ENCODE measurements at regions not wholly inside any gene's neighbourhood (a gene's known extent, or its start where the extent isn't known, plus 50 kb on each side); places are given as distances from the start of the nearest gene placed in this dataset.

DNA sequence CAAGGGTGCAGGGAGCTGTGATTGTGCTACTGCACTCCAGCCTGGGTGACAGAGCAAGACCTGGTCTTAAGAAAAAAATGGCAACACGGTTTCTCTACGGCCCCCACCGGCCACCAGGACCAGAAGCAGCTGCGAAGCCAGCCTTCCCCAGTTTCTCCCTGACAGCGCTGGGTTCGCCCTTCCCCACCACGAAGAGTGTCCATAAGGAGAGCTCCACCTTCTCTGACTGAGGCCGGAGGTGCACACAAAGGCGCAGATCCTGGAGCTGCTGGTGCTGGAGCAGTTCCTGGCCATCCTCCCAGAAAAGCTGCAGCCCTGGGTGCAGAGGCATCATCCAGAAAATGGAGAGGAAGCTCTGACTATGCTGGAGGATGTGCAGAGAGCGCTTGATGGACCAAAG is 52.2 kb upstream of the ZNF599 start:
- H3K4me3 ChIP-seq: no peak overlapping the region
- in situ Hi-C loops (cut with MboI): no loop called here
- H3K9me3 ChIP-seq (replicated peaks; ENCODE audit: control insufficient read depth, insufficient read depth, low read depth, low read length): no peaks in the 10 kb centered on the region; the same call in 1 of the 2 replicates
- intact Hi-C loops (cut with micrococcal nuclease): no loop called here
- no peaks in the 10 kb centered on the region; a peak in 1 of 5 replicates for H3K4me1 ChIP-seq (replicated peaks in 1 of 2; ENCODE audit: control insufficient read depth in 2 of 2, insufficient read depth in 2 of 2, low read length in 2 of 2)
- H3K27ac ChIP-seq (ENCODE audit: extremely low read depth, low read depth, low read length): no peak overlapping the region
- ChIA-PET CTCF (ENCODE audit: low intra/inter-chr PET ratio) (no interaction called here), POLR2A (interaction anchor here (0.7 to 1.8 kb wide), 5 partner anchors 9 to 1128 kb away, joined by 3 to 5 read pairs (median 4); no protein-coding TSS in a partner anchor)
- H3K36me3 ChIP-seq (ENCODE audit: control insufficient read depth, insufficient read depth, low read length): no peaks in the 10 kb centered on the region
- no peak overlapping the region; a peak in 1 of 4 replicates for H3K9ac ChIP-seq (ENCODE audit: insufficient read depth in 1 of 2, low read depth in 2 of 2, low read length in 2 of 2)
- ATAC-seq (no peak), DNase-seq (ENCODE audit: extremely low read depth in 1 of 4, low spot score in 3 of 4) (no peak), FAIRE-seq (no peak)
- peak overlapping the region; percentile 9 for H3K4me2 ChIP-seq (ENCODE audit: insufficient read depth, low read length)
- no peaks in the 10 kb centered on the region for H3K79me2 ChIP-seq (ENCODE audit: control insufficient read depth, insufficient read depth, low read length)
- BruUV-seq (replicated peaks): no TSS peak
- peaks cover 0 to 10% of the 10 kb centered on the region in 2 experiments; a peak in 3 of 5 replicates for H3K27me3 ChIP-seq (ENCODE audit: control insufficient read depth in 2 of 2, insufficient read depth in 2 of 2, low read length in 2 of 2)
- TF ChIP-seq MCM7 (IDR thresholded peaks at IDR 0.05) (no peak), ZNF282 (CRISPR knock-in tag; IDR thresholded peaks at IDR 0.05) (no peak), ZBTB8A (IDR thresholded peaks at IDR 0.05; ENCODE audit: partially characterized antibody) (no peak), ZNF384 (IDR thresholded peaks at IDR 0.05; ENCODE audit: low read depth, low read length) (no peak), ZNF24 (IDR thresholded peaks at IDR 0.05) (no peak), ZNF184 (CRISPR knock-in tag; IDR thresholded peaks at IDR 0.05) (no peak), POLR2AphosphoS5 (IDR thresholded peaks at IDR 0.05; ENCODE audit: control insufficient read depth, insufficient read depth, low read depth, low read length) (no peak)
- TF ChIP-seq, protein P1, sequence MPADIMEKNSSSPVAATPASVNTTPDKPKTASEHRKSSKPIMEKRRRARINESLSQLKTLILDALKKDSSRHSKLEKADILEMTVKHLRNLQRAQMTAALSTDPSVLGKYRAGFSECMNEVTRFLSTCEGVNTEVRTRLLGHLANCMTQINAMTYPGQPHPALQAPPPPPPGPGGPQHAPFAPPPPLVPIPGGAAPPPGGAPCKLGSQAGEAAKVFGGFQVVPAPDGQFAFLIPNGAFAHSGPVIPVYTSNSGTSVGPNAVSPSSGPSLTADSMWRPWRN (IDR thresholded peaks at IDR 0.05; ENCODE audit: low read depth): no peak
- TF ChIP-seq, protein P2, sequence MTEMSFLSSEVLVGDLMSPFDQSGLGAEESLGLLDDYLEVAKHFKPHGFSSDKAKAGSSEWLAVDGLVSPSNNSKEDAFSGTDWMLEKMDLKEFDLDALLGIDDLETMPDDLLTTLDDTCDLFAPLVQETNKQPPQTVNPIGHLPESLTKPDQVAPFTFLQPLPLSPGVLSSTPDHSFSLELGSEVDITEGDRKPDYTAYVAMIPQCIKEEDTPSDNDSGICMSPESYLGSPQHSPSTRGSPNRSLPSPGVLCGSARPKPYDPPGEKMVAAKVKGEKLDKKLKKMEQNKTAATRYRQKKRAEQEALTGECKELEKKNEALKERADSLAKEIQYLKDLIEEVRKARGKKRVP (CRISPR knock-in tag; IDR thresholded peaks at IDR 0.05): no peak
- TF ChIP-seq, protein P3, sequence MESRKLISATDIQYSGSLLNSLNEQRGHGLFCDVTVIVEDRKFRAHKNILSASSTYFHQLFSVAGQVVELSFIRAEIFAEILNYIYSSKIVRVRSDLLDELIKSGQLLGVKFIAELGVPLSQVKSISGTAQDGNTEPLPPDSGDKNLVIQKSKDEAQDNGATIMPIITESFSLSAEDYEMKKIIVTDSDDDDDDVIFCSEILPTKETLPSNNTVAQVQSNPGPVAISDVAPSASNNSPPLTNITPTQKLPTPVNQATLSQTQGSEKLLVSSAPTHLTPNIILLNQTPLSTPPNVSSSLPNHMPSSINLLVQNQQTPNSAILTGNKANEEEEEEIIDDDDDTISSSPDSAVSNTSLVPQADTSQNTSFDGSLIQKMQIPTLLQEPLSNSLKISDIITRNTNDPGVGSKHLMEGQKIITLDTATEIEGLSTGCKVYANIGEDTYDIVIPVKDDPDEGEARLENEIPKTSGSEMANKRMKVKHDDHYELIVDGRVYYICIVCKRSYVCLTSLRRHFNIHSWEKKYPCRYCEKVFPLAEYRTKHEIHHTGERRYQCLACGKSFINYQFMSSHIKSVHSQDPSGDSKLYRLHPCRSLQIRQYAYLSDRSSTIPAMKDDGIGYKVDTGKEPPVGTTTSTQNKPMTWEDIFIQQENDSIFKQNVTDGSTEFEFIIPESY (CRISPR knock-in tag; IDR thresholded peaks at IDR 0.05): no peak
- TF ChIP-seq, protein P4, sequence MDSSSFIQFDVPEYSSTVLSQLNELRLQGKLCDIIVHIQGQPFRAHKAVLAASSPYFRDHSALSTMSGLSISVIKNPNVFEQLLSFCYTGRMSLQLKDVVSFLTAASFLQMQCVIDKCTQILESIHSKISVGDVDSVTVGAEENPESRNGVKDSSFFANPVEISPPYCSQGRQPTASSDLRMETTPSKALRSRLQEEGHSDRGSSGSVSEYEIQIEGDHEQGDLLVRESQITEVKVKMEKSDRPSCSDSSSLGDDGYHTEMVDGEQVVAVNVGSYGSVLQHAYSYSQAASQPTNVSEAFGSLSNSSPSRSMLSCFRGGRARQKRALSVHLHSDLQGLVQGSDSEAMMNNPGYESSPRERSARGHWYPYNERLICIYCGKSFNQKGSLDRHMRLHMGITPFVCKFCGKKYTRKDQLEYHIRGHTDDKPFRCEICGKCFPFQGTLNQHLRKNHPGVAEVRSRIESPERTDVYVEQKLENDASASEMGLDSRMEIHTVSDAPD (CRISPR knock-in tag; IDR thresholded peaks at IDR 0.05): no peak
- WGBS (ENCODE audit: insufficient coverage, low coverage, missing lambda C conversion rate): 1% methylated on average over 10 of the region's 10 CpGs
- no peaks in the 10 kb centered on the region for H4K20me1 ChIP-seq (replicated peaks; ENCODE audit: control insufficient read depth, insufficient read depth, low read length)
- no peaks in the 10 kb centered on the region for H3K9me1 ChIP-seq (ENCODE audit: control insufficient read depth, insufficient read depth, low read length)
- H2AFZ ChIP-seq (ENCODE audit: low read depth, low read length): no peak overlapping the region
